ENCODE measurements at regions not wholly inside any gene's neighbourhood (a gene's known extent, or its start where the extent isn't known, plus 50 kb on each side); places are given as distances from the start of the nearest gene placed in this dataset.

DNA sequence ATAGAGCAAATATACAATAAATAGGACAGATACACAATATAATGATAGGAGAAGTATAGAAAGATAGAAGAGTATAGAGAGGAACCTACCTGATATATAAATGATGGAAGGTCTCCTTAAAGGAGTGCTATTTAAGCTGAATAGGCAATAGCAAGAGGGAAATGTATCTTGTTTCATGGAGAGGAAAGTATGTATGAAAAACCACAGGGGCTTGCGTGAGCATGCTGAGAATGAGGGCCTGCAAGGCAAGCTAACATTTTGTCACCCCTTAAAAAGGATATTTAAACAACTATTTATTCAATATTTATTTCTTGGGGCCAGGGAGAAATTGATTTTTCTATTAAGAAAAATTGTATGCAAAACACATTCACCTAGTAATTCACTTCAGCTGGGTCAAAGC is 150.9 kb upstream of the ZRANB2 start:
- TF ChIP-seq EZH2 (IDR thresholded peaks at IDR 0.05; ENCODE audit: low read depth) = no peak
- TF ChIP-seq, protein P1, sequence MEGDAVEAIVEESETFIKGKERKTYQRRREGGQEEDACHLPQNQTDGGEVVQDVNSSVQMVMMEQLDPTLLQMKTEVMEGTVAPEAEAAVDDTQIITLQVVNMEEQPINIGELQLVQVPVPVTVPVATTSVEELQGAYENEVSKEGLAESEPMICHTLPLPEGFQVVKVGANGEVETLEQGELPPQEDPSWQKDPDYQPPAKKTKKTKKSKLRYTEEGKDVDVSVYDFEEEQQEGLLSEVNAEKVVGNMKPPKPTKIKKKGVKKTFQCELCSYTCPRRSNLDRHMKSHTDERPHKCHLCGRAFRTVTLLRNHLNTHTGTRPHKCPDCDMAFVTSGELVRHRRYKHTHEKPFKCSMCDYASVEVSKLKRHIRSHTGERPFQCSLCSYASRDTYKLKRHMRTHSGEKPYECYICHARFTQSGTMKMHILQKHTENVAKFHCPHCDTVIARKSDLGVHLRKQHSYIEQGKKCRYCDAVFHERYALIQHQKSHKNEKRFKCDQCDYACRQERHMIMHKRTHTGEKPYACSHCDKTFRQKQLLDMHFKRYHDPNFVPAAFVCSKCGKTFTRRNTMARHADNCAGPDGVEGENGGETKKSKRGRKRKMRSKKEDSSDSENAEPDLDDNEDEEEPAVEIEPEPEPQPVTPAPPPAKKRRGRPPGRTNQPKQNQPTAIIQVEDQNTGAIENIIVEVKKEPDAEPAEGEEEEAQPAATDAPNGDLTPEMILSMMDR (conservative IDR thresholded peaks at IDR 0.05) = no peak

Data from PC-9 (cell line).